Panc1 (cell line): ENCODE measurements at regions not wholly inside any gene's neighbourhood (a gene's known extent, or its start where the extent isn't known, plus 50 kb on each side); places are given as distances from the start of the nearest gene placed in this dataset.

Experiments
- ATAC-seq: fragments of 200-7000 bp; cut with Tn5 transposase; 2 replicates; pipeline ENCODE4 v1.9.1; 2020; ENCODE audit warnings: mild to moderate bottlenecking, moderate library complexity
- BruUV-seq: library from RNA; stranded (reverse); fragments of 400-500 nt; replicated peaks from 2 replicates; lab custom pipeline; 2021; lab: Mats Ljungman, UMichigan
- CTCF ChIA-PET: fragments of 300-600 bp; sonication (Branson Sonifier 250); formaldehyde crosslinking; loops from one replicate; lab custom pipeline; 2022; ENCODE audit warnings: antibody characterized with exemption; lab: Charles Lee
- POLR2A ChIA-PET: fragments of 300-600 bp; sonication (Branson Sonifier 250); formaldehyde crosslinking; loops from one replicate; lab custom pipeline; 2022; ENCODE audit warnings: antibody characterized with exemption; lab: Charles Lee
- DNase-seq: peaks from one replicate; pipeline ENCODE4 v3.0.0-alpha.2; 2010; ENCODE audit warnings: low read depth, low spot score
- H3K27ac ChIP-seq: 2 replicates; pipeline ENCODE4 v1.5.1; 2011; ENCODE audit warnings: mild to moderate bottlenecking, low read length, inconsistent platforms
- H3K27me3 ChIP-seq: fragments of 200-500 bp; sonication (Bioruptor generic); 2 replicates; pipeline ENCODE4 v1.6.0; 2014; ENCODE audit warnings: low read length, inconsistent platforms; ENCODE audit not compliant: control insufficient read depth, insufficient read depth
- H3K36me3 ChIP-seq: fragments of 200-500 bp; sonication (Bioruptor generic); 2 replicates; pipeline ENCODE4 v1.5.1; 2014; ENCODE audit warnings: inconsistent platforms, mild to moderate bottlenecking, low read length, moderate library complexity; ENCODE audit not compliant: control insufficient read depth, insufficient read depth
- H3K4me1 ChIP-seq: 2 replicates; pipeline ENCODE4 v1.5.1; 2011; ENCODE audit warnings: inconsistent platforms, mild to moderate bottlenecking, low read length, moderate library complexity; ENCODE audit not compliant: control insufficient read depth, insufficient read depth
- H3K4me3 ChIP-seq, 2 experiments: 2 replicates each; pipeline ENCODE4 v1.5.1; 2011 to 2012; ENCODE audit warnings: low read depth in 2 of 2, low read length in 2 of 2, mild to moderate bottlenecking in 2 of 2, inconsistent platforms in 1 of 2, moderate library complexity in 1 of 2
- H3K9me3 ChIP-seq: fragments of 200-500 bp; sonication (Bioruptor generic); 2 replicates; pipeline ENCODE4 v1.5.1; 2014; ENCODE audit warnings: low read depth, mild to moderate bottlenecking, inconsistent platforms, low read length, moderate library complexity; ENCODE audit not compliant: control insufficient read depth, insufficient read depth
- CTCF ChIP-seq: fragments of 450-650 bp; IDR thresholded peaks from 2 replicates; pipeline ENCODE4 v1.5.1; 2017; ENCODE audit warnings: mild to moderate bottlenecking
- POLR2AphosphoS5 ChIP-seq: IDR thresholded peaks from 2 replicates; pipeline ENCODE4 v1.6.1; 2012; ENCODE audit warnings: mild to moderate bottlenecking, low read depth, low read length, moderate library complexity
- REST ChIP-seq, 2 experiments: IDR thresholded peaks; 2 replicates each; pipeline ENCODE4 v1.6.1; 2011 to 2012; ENCODE audit warnings: low read depth in 2 of 2, control low read depth in 1 of 2, low read length in 1 of 2, mild to moderate bottlenecking in 1 of 2, moderate library complexity in 1 of 2; ENCODE audit not compliant: insufficient read depth in 1 of 2
- SIN3A ChIP-seq: IDR thresholded peaks from 2 replicates; pipeline ENCODE4 v1.6.1; 2012; ENCODE audit warnings: low read depth, mild to moderate bottlenecking, low read length, moderate library complexity, borderline replicate concordance; ENCODE audit not compliant: insufficient read depth
- TCF7L2 ChIP-seq: IDR thresholded peaks from 2 replicates; pipeline ENCODE4 v1.6.1; 2011; ENCODE audit warnings: mild to moderate bottlenecking, low read depth, low read length, inconsistent platforms
- in situ Hi-C: cut with HindIII; loops from 2 replicates; pipeline ENCODE4 v1.10.0; 2016; ENCODE audit warnings: low sequenced_read_pairs, low pct_unique_long_range_greater_than_20kb
- intact Hi-C: fragments of 100-400 bp; cut with micrococcal nuclease; formaldehyde crosslinking; loops from one replicate; pipeline ENCODE4 v1.10.0; 2022; ENCODE audit not compliant: unreplicated experiment

GRCh38 chr14:104387022-104388010 is 192.2 kb upstream of the C14orf180 start:
- TF ChIP-seq TCF7L2, result no peak
- no peak for TF ChIP-seq POLR2AphosphoS5
- TF ChIP-seq REST (IDR thresholded peaks at IDR 0.05; ENCODE audit: insufficient read depth in 1 of 2, low read depth in 2 of 2, low read length in 1 of 2), result no peak
- no peak for TF ChIP-seq CTCF
- no peak for TF ChIP-seq SIN3A
- CTCF ChIA-PET, result no interaction called here
- POLR2A ChIA-PET, result no interaction called here
- Histone ChIP-seq H3K9me3 (no peaks in the 10 kb centered on the region), H3K4me3 (no peak overlapping the region), H3K27ac (no peak overlapping the region), H3K27me3 (no peaks in the 10 kb centered on the region), H3K36me3 (no peaks in the 10 kb centered on the region), H3K4me1 (no peaks in the 10 kb centered on the region)
- no TSS peak for BruUV-seq
- in situ Hi-C loops (no loop called here), intact Hi-C loops (no loop called here)
- ATAC-seq (no peak), DNase-seq (no peak)

GRCh38 chr14:104388011-104388521 is 191.5 kb upstream of the C14orf180 start:
- Histone ChIP-seq H3K27me3 (no peaks in the 10 kb centered on the region), H3K36me3 (no peaks in the 10 kb centered on the region), H3K27ac (no peak overlapping the region), H3K4me1 (no peaks in the 10 kb centered on the region), H3K4me3 (no peak overlapping the region), H3K9me3 (no peaks in the 10 kb centered on the region)
- no peak for ATAC-seq
- intact Hi-C loops (no loop called here), in situ Hi-C loops (no loop called here)
- POLR2A ChIA-PET, result no interaction called here
- TF ChIP-seq SIN3A, result no peak
- TF ChIP-seq CTCF, result no peak
- TF ChIP-seq REST (IDR thresholded peaks at IDR 0.05; ENCODE audit: insufficient read depth in 1 of 2, low read depth in 2 of 2, low read length in 1 of 2), result no peak
- TF ChIP-seq TCF7L2, result no peak
- TF ChIP-seq POLR2AphosphoS5, result no peak
- BruUV-seq, result no TSS peak
- no peak for DNase-seq
- CTCF ChIA-PET, result no interaction called here
